GM19099 (cell line): ENCODE measurements at regions not wholly inside any gene's neighbourhood (a gene's known extent, or its start where the extent isn't known, plus 50 kb on each side); places are given as distances from the start of the nearest gene placed in this dataset.

ENCODE experiments used
- POLR2A ChIP-seq: IDR thresholded peaks from 3 replicates; pipeline ENCODE4 v1.6.1; 2011; ENCODE audit warnings: low read depth; ENCODE audit not compliant: insufficient read length; ENCODE audit errors: extremely low read depth

DNA sequence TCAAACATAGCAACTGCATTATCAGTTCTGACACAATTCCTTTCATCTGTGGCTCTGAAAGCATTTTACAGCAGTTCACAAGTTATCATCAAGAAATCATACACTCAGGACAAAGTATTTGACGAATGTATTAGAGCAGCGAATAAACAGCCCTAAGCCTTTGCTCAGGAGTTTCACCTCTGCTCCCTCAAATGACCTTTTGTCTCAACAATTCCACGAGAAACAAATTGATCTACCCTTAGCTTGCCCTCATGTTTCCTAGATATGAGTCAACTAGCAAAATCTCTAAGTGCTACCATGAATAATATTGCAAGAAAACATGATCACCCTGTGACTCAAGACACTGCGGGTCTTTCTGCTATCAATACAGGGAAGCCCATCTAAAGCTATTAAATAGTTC lies 396.1 kb downstream of the EFNB2 start:
- TF ChIP-seq POLR2A: no peak

DNA sequence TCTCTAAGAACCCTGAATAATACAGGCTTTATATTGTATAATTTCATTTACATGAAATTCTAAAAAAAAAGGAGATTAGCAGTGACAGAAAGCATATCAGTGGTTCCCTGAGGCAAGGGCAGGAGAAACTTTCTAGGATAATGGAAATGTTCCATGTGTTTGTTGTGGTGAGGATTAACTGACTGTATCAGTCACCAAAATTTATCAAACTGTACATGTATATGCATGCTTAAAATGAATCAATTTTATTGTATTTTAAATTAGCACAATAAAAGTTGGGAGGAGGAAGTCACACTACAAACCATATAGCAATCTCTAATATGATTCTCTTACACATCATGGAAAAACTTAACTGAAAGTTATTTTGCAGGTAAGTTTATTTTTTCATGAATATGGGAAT lies 396.8 kb downstream of the EFNB2 start:
- TF ChIP-seq POLR2A: no peak

GRCh38 chr13:106133025-106133424 lies 402.4 kb downstream of the EFNB2 start:
- no peak for TF ChIP-seq POLR2A

- no peak for TF ChIP-seq POLR2A
These were observed 403.2 kb downstream of the EFNB2 start for GRCh38 chr13:106132216-106132615.

- no peak for TF ChIP-seq POLR2A
These were observed 405.5 kb downstream of the EFNB2 start for GRCh38 chr13:106129993-106130392.

DNA sequence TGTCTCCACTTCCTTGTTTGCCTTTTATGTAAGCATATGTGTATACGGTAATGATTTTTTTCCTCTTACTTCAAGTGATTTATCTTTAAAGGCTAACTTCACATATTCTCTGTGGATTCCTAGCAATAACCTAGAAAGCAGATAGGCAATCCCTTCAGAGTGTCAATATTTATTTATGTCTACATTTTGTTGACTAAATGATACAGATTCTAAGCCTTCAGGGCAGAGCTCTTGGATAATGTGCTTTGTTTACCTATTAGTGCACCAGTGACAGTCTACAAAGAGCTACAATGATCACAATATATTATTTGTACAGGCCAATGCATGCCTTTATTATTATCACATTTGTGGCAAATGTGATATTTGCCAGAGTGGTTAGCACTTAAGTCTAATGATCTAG lies 406.2 kb downstream of the EFNB2 start:
- no peak for TF ChIP-seq POLR2A

GRCh38 chr13:106122234-106122633 lies 413.2 kb downstream of the EFNB2 start:
- TF ChIP-seq POLR2A: no peak

- no peak for TF ChIP-seq POLR2A
These were observed 414.2 kb downstream of the EFNB2 start for GRCh38 chr13:106121173-106121754.

GRCh38 chr13:106118996-106119395 lies 416.5 kb downstream of the EFNB2 start:
- TF ChIP-seq POLR2A: no peak

DNA sequence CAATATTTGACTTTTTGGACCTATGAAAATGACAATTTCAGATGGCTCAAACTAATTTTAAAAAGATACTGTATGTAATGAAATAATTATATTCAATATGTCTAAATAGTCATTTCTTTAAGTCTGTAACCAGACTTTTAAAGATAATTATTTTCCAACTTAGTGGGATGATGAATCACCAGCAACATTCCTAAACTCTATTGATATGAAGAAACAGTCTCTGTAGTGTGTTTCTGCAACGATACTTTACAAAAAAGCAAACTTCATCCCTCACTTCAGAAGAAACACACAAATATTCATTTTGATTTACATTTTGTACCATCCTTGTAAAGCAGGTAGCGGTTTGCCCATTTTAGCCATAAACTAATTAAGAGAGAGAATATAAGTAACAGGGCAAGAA lies 417.4 kb downstream of the EFNB2 start:
- TF ChIP-seq POLR2A: no peak

- TF ChIP-seq POLR2A: no peak
These were observed 417.8 kb downstream of the EFNB2 start for GRCh38 chr13:106117640-106118039.

GRCh38 chr13:106117035-106117434 lies 418.4 kb downstream of the EFNB2 start:
- TF ChIP-seq POLR2A: no peak

DNA sequence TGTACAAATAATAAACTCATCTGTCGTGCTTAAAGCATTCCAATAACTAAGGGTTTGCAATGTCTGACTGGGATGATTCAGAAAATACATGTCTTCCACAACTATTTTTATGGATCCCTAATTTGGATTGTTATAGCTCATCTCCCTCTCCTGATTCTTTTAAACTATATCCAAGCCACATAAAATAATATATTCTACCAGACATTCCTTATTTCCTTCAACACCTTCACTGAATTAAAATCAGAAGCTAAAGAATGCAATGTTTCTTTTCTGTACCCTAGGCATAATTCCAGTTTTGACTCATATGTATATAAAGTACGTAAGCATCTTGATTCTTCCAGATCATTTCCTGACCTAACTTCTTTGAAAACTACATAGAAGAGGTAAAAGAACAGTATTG lies 420.4 kb downstream of the EFNB2 start:
- no peak for TF ChIP-seq POLR2A

DNA sequence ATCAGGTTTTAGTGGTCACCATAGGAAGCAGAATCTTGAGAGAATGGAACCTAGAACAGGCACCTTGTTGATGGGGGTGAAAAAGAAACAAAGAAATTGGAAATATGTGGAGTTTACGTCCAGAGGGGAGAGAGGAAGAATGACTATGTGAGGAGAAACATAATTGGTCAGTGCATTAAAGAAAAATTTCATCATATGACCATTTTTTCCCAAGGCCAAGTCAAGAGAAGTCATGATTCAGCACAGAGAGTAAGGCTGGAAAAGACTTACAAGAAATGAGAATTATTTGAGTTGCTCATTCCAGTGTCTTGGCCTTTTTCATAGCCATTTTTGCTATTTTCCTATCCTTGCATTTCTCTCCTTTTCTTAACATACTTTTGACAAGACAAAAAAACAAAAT lies 421.7 kb downstream of the EFNB2 start:
- TF ChIP-seq POLR2A: no peak

DNA sequence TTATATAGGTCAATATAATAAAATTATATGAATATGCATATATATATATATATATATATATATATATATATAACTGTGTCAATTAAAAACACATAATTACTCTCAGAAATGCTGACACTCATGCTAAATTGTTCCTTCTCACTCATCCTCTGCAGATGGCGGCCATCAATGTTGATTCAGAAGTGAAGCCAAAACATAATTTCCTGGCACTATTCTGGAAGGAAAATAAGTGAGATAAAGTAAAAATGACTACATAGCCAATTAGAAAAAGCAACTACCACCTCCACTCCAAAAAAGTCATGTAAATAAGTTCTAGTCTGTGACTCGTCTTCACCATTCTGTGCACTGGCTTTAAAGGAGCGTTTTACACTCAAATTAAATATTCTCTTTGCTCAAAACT lies 423.3 kb downstream of the EFNB2 start:
- no peak for TF ChIP-seq POLR2A

GRCh38 chr13:106110241-106110855 lies 425.1 kb downstream of the EFNB2 start:
- TF ChIP-seq POLR2A: no peak

GRCh38 chr13:106109391-106109791 lies 426.1 kb downstream of the EFNB2 start:
- TF ChIP-seq POLR2A: no peak
